ENCODE measurements at regions not wholly inside any gene's neighbourhood (a gene's known extent, or its start where the extent isn't known, plus 50 kb on each side); places are given as distances from the start of the nearest gene placed in this dataset.
"Not testable (repeated sequence)": the region's sequence is repeated elsewhere in the genome, so short reads cannot be mapped to it uniquely, and the experiment has no call there.

- no peak for DNase-seq (ENCODE audit: low read depth in 1 of 2, low spot score in 1 of 2)
These were observed 190.3 kb upstream of the KCNMB2 start for GRCh38 chr3:178345944-178346343.

DNA sequence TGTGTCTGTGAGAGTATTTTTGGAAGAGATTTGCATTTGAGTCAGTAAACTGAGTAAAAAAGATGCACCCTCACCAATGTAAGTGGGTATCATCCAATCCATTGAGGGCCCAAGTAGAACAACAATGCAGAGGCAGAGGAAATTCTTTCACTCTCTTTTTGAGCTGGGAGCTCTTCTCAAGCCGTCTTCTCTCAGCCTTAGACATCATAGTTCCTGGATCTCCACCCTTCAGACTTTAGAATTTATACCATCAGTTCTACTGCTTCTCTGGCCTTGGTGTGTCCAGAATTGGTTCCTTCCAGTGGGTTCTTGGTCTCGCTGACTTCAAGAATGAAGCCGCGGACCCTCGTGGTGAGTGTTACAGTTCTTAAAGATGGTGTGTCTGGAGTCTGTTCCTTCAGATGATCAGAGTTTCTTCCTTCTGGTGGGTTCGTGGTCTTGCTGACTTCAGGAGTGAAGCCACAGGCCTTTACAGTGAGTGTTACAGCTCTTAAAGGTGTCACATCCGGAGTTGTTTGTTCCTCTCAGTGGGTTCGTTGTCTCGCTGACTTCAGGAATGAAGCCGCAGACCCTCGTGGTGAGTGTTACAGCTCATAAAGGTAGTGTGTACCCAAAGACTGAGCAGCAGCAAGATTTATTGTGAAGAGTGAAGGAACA lies 187.5 kb upstream of the KCNMB2 start:
- not testable (repeated sequence) for DNase-seq (ENCODE audit: low read depth in 1 of 2, low spot score in 1 of 2)

DNA sequence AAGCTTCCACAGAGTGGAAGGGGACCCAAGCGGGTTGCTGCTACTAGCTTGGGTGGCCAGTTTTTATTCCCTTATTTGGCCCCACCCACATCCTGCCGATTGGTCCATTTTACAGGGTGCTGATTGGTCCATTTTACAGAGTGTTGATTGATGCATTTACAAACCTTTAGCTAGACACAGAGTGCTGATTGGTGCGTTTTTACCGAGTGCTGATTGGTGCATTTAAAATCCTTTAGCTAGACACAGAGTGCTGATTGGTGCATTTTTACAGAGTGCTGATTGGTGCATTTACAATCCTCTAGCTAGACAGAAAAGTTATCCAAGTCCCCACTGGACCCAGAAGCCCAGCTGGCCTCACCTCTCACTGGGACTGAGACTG lies 187.0 kb upstream of the KCNMB2 start:
- DNase-seq (ENCODE audit: low read depth in 1 of 2, low spot score in 1 of 2), result not testable (repeated sequence)

- DNase-seq (ENCODE audit: low read depth in 1 of 2, low spot score in 1 of 2), result no peak
These were observed 185.5 kb upstream of the KCNMB2 start for GRCh38 chr3:178350763-178351162.

DNA sequence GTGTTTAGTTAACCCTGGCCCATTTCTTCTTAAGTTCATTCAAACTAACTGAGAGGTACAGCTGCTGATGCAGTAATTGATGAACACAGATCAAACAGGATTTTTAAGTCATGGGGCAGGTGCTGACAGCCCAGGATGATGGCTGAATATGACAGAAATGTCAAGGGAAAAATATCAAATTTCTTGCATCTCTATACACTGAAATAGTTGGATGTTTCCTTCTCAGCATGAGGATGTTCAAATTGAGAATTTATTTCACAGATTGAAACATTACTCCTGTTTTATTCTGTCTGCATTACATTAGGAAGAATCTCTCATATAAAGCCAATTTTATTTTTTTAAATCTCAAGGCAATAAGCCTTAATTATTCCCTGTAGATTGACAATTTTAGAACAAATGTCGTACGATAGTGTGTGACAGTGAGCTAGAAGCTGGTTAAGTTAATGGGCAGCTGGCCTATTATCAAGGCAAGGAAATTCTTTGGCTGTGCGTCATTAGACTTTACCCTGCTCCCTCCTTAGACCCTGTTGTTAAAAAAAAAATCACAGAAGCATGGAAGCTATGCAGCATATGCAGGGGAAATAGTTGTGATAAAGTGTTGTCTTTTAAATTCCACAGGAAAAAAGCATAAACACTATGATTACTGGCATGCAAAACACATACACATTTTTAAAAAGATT lies 183.8 kb upstream of the KCNMB2 start:
- DNase-seq (ENCODE audit: low read depth in 1 of 2, low spot score in 1 of 2), result no peak

GRCh38 chr3:178353006-178353694 lies 183.1 kb upstream of the KCNMB2 start:
- DNase-seq (ENCODE audit: low read depth in 1 of 2, low spot score in 1 of 2), result no peak

GRCh38 chr3:178359728-178360127 lies 176.5 kb upstream of the KCNMB2 start:
- no peak for DNase-seq (ENCODE audit: low read depth in 1 of 2, low spot score in 1 of 2)

- DNase-seq (ENCODE audit: low read depth in 1 of 2, low spot score in 1 of 2), result not testable (repeated sequence)
These were observed 173.2 kb upstream of the KCNMB2 start for GRCh38 chr3:178363048-178363447.

- no peak for DNase-seq (ENCODE audit: low read depth in 1 of 2, low spot score in 1 of 2)
These were observed 168.2 kb upstream of the KCNMB2 start for GRCh38 chr3:178367817-178368617.

DNA sequence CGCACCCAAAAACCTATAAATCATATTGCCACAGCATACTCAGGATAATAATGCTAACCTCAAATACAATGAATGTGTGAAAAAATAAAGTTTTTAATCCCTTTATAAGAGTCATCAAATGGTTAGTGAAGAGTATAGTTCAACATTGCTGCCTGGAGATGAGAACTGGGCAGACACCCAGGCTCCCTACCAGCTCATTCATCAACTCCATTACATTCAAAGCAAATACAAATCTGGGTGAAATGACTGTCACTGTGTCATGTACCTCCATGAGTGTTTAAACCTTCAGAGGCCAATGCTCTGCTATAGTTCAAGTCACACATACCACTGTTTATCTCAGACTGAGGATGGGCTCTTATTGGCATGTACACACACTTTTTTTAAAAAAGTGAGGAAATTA lies 167.2 kb upstream of the KCNMB2 start:
- DNase-seq (ENCODE audit: low read depth in 1 of 2, low spot score in 1 of 2), result no peak

GRCh38 chr3:178369811-178370210 lies 166.4 kb upstream of the KCNMB2 start:
- DNase-seq (ENCODE audit: low read depth in 1 of 2, low spot score in 1 of 2), result no peak

GRCh38 chr3:178370387-178370786 lies 165.8 kb upstream of the KCNMB2 start:
- DNase-seq (ENCODE audit: low read depth in 1 of 2, low spot score in 1 of 2), result no peak

DNA sequence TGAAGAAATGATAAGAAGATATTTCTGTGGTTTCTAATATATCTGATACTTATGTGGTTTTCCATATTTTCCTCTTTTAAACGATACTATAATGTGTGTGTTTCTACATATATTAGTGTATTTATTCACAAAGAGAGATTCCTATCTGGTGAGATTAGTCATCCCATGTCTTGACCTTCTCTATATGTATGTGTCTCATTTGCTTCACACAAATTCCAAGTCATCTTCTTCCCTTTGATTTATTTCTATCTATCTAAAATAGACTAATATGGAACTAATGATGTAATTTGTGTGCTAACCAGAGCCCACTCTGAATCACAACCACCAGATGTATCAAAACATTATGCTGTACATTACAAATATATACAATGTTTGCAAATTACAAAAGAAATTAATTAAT lies 154.7 kb upstream of the KCNMB2 start:
- DNase-seq (ENCODE audit: low read depth in 1 of 2, low spot score in 1 of 2), result no peak

- DNase-seq (ENCODE audit: low read depth in 1 of 2, low spot score in 1 of 2), result no peak
These were observed 154.2 kb upstream of the KCNMB2 start for GRCh38 chr3:178381971-178382448.

DNA sequence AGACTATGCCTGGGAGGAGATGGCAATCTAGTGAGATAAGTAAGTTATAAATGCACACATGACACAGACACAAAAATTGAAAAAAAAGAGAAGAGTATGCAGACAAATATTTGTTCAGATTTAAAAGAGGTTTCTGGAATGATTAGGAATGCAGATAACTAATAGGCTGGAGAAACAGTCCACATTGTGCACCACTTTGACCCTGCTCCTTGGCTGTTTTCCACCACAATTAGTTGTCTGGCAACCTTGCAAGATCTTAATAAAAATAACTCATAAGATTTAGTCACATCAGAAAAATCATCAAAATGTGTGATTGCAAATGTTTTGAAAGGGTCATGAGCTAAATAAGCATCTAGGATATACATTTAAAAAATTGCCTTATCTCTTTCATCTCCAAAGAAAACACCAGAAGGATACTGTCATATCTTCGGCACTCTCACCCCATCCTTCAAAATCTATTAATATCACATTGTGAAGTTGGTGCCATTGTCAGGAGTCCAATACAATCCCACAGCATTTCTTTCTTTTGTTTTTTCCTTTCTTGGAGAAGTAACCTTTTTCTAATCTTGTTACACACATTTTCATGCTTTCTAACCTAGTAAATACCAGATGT lies 153.7 kb upstream of the KCNMB2 start:
- DNase-seq (ENCODE audit: low read depth in 1 of 2, low spot score in 1 of 2), result no peak

GRCh38 chr3:178384321-178385230 lies 151.7 kb upstream of the KCNMB2 start:
- DNase-seq (ENCODE audit: low read depth in 1 of 2, low spot score in 1 of 2), result no peak

DNA sequence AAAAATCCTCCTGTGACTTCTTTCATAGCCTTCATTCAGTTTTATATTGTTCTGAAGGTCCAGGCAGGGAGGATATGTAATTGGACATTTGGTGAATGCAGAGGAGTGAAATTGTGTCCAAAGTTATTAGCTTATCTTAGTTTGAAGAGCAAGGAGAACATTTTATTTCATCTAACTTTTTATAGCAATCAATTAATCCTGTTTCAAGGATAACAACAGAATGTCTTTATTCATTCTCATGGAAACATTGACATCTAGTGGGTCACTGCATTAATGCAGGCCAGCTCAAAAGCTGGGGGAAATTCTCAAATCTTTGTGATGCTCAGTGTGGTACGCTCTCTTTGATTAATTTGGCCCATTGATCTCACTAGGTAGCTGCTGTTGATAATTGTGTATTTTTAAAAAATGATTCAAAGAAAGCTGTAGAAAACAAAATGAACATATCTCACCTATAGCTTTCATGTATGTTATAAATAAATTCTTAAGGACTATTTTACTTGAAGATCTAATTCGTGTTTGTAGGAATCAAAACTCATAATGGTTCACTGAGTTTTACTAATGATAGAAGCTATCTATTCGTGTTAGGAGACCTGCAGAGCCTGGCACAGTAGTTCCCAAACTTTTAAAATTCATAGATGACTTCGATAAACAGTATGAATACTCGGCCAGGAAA lies 150.8 kb upstream of the KCNMB2 start:
- no peak for DNase-seq (ENCODE audit: low read depth in 1 of 2, low spot score in 1 of 2)

DNA sequence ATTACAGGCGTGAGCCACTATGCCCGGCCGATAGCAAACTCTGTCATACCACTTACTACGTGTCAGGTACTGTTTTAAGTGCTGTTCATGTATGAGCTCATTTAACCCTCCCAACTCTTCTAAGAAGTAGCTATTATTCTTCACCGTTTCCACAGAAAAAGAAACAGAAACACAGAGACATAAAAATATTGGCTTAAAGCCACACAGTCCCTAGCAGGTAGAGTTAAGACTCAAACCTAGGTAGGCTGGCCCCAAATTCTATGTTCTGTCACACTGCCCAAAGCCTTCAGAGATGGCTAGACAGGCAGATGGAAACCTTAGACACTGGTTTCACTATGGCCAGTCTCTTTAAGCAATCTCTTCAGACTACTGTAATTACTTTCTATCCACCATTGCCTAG lies 149.8 kb upstream of the KCNMB2 start:
- DNase-seq (ENCODE audit: low read depth in 1 of 2, low spot score in 1 of 2), result no peak

DNA sequence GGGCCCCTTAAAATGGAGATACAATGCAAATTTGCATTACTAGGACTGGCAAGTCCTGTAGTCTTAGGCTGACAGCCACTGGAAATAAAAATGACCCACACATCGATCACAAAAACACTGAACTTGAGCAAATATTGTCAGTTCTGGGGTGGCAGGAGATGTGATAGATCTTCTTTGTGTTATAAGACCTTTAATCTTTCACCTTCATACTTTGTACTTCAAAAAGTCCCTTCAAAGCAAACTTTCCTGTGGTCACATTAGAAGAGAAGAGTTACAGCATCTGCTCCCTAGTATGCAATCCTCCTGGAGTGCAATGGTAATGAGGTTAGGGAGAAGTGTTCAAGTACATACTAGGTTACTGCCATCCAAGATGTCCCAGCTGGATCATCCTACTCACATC lies 149.4 kb upstream of the KCNMB2 start:
- no peak for DNase-seq (ENCODE audit: low read depth in 1 of 2, low spot score in 1 of 2)
